ENCODE measurements at regions not wholly inside any gene's neighbourhood (a gene's known extent, or its start where the extent isn't known, plus 50 kb on each side); places are given as distances from the start of the nearest gene placed in this dataset.

GRCh38 chr13:99663908-99664307 lies 162.6 kb downstream of the TM9SF2 start:
- H3K36me3 ChIP-seq (replicated peaks in 1 of 2; ENCODE audit: control insufficient read depth in 1 of 2, insufficient read depth in 2 of 2, low read length in 2 of 2), result no peaks in the 10 kb centered on the region
- no peak for FAIRE-seq
- H3K9me3 ChIP-seq (ENCODE audit: low read length), result no peaks in the 10 kb centered on the region
- ChIA-PET POLR2A (no interaction called here), CTCF (ENCODE audit: low intra/inter-chr PET ratio, low total read pairs) (no interaction called here)
- TF ChIP-seq ETV6 (CRISPR knock-in tag; conservative IDR thresholded peaks at IDR 0.05) (no peak), HES4 (CRISPR knock-in tag; IDR thresholded peaks at IDR 0.05; ENCODE audit: borderline replicate concordance) (no peak), ZNF609 (CRISPR knock-in tag; IDR thresholded peaks at IDR 0.05; ENCODE audit: borderline replicate concordance) (no peak), ZNF83 (CRISPR knock-in tag; IDR thresholded peaks at IDR 0.05; ENCODE audit: borderline replicate concordance) (no peak), CBX1 (IDR thresholded peaks at IDR 0.05; ENCODE audit: low read depth) (no peak), ISL2 (CRISPR knock-in tag; IDR thresholded peaks at IDR 0.05) (no peak), ZNF615 (CRISPR knock-in tag; IDR thresholded peaks at IDR 0.05; ENCODE audit: borderline replicate concordance) (no peak), ZNF543 (CRISPR knock-in tag; IDR thresholded peaks at IDR 0.05) (no peak)
- H4K20me1 ChIP-seq (ENCODE audit: insufficient read depth, low read length), result no peaks in the 10 kb centered on the region
- no peak overlapping the region for H3K9ac ChIP-seq (ENCODE audit: insufficient read depth, low read depth, low read length)
- no peaks in the 10 kb centered on the region for H3K27me3 ChIP-seq (ENCODE audit: control insufficient read depth in 1 of 2, insufficient read depth in 2 of 2, low read length in 2 of 2)
- BruUV-seq (replicated peaks), result no TSS peak
- intact Hi-C loops (cut with micrococcal nuclease; ENCODE audit: unreplicated experiment) (no loop called here), in situ Hi-C loops (cut with HindIII; ENCODE audit: extremely low pct_ligation_motif_present, low pct_unique_long_range_greater_than_20kb) (loop anchor here (25.0 kb wide), 3 partner anchors 573 to 1448 kb away; no protein-coding TSS in a partner anchor)
- no peak overlapping the region for H3K4me2 ChIP-seq (ENCODE audit: low read depth, low read length)
- ATAC-seq, result no peak
- H3K4me1 ChIP-seq (ENCODE audit: insufficient read depth, low read length), result peaks cover 27% of the 10 kb centered on the region
- no peak overlapping the region for H3K27ac ChIP-seq (ENCODE audit: extremely low read length, insufficient read depth, low read length)
- no peak overlapping the region for H2AFZ ChIP-seq (ENCODE audit: low read length)
- WGBS (ENCODE audit: low lambda C conversion rate), result 90% methylated on average over 2 of the region's 2 CpGs
- H3K79me2 ChIP-seq (ENCODE audit: insufficient read depth, low read length), result no peaks in the 10 kb centered on the region
- DNase-seq (ENCODE audit: low spot score), result no peak
- H3K4me3 ChIP-seq (replicated peaks in 1 of 3; ENCODE audit: insufficient read depth in 1 of 3, low read depth in 2 of 3, low read length in 3 of 3), result no peak overlapping the region
